Pancreas (tissue), 10 donors: ENCODE measurements at regions not wholly inside any gene's neighbourhood (a gene's known extent, or its start where the extent isn't known, plus 50 kb on each side); places are given as distances from the start of the nearest gene placed in this dataset.
"Not testable (repeated sequence)": the region's sequence is repeated elsewhere in the genome, so short reads cannot be mapped to it uniquely, and the experiment has no call there.

Source experiments
- ATAC-seq, 4 donors: fragments of 200-7000 bp; cut with Tn5 transposase; one replicate each; pipeline versions ENCODE4 v1.8.0 to v1.9.1; 2020; ENCODE audit warnings: mild to moderate bottlenecking in 4 of 4, moderate library complexity in 4 of 4
- DNase-seq, 6 donors: peaks; one replicate each; pipeline ENCODE4 v3.0.0-alpha.2; 2020
- FAIRE-seq: peaks from 2 replicates; lab custom pipeline; 2012; peaks lifted over from hg19 to GRCh38; lab: Jason Lieb, UNC
- H3K27ac ChIP-seq, 4 donors: fragments of 200-600 bp; sonication (generic); 1 replicate in 3 of 4; 2 replicates in 1 of 4; pipeline versions ENCODE4 v1.5.0 to v1.8.0; 2020
- H3K27me3 ChIP-seq, 4 donors: fragments of 200-600 bp; one replicate each; pipeline ENCODE4 v1.8.0; 2021
- H3K36me3 ChIP-seq, 3 donors: fragments of 200-600 bp; sonication (generic) in 1 of 3; one replicate each; pipeline versions ENCODE4 v1.5.0 to v1.8.0; 2020 to 2021
- H3K4me1 ChIP-seq, 3 donors: fragments of 200-600 bp; one replicate each; pipeline ENCODE4 v1.8.0; 2021
- H3K4me3 ChIP-seq, 4 donors: fragments of 200-600 bp; sonication (generic) in 2 of 4; one replicate each; pipeline versions ENCODE4 v1.5.0 to v1.8.0; 2020 to 2021
- H3K9me3 ChIP-seq, 4 donors: fragments of 200-600 bp; one replicate each; pipeline ENCODE4 v1.8.0; 2021
- WGBS, 2 donors: extraction: QIAGEN DNeasy Blood & Tissue Kit; methylation state at CpG; one replicate each; pipeline ENCODE4 v1.1.7; 2013; 5-methylcytosine and 5-hydroxymethylcytosine counted together
- intact Hi-C, 3 donors: fragments of 100-400 bp; cut with DNase I; formaldehyde crosslinking; loops; one replicate each; pipeline versions ENCODE4 v1.11.1 to v1.14.2; 2022
- TF ChIP-seq, protein P1 (sequence below), 4 donors: fragments of 200-600 bp; sonication (generic) in 3 of 4; IDR thresholded peaks; one replicate each; pipeline versions ENCODE4 v1.5.0 to v1.8.0; 2021; ENCODE audit warnings: antibody characterized with exemption in 4 of 4
- donor health status: healthy with polysubstance abuse.
- donor health status: DM: no; HTN: no; CAD: no; lungs with moderate emphysema.
- donor health status: DM: no; HTN: no; CAD: no.
- donor health status: control.
- donor health status: control.
- donor health status: Bipolar disorder and iron deficiency.
- donor health status: DM: yes; HTN: yes; CAD: no.
- donor health status: DM: no; HTN: no; CAD: no.
- donor health status: DM: no; HTN: no; CAD: no.
- donor health status: DM: yes; HTN: yes; CAD: no.

DNA sequence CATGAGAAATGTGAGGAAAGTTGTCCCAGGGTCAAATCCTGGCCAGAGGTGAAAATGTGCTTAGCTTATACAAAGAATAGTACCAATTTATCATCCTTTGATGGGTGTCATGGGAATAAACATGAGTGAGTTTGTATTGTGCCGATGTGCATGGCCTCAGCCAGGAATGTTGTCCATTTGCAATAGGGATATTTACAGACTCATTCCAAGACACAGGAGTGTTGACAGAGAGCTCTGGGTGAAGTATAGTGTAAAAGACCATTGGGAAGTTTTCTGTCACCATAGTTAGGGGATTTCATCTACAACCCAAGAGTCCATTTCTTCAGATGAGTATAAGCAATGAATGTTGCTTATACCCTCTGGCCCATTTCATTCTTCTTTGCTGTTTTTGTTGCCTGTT, 160.1 kb downstream of the DMAC1 start:
- FAIRE-seq (no peak), ATAC-seq (no peak), DNase-seq (no peak)
- intact Hi-C loops: no loop called here
- Histone ChIP-seq H3K27me3 (no peaks in the 10 kb centered on the region), H3K36me3 (no peaks in the 10 kb centered on the region), H3K4me1 (no peaks in the 10 kb centered on the region), H3K4me3 (no peak overlapping the region), H3K9me3 (no peaks in the 10 kb centered on the region), H3K27ac (no peak overlapping the region)
- WGBS, 2 donors: 26 to 31% methylated on average over 1 of the region's 1 CpG
- TF ChIP-seq, protein P1, sequence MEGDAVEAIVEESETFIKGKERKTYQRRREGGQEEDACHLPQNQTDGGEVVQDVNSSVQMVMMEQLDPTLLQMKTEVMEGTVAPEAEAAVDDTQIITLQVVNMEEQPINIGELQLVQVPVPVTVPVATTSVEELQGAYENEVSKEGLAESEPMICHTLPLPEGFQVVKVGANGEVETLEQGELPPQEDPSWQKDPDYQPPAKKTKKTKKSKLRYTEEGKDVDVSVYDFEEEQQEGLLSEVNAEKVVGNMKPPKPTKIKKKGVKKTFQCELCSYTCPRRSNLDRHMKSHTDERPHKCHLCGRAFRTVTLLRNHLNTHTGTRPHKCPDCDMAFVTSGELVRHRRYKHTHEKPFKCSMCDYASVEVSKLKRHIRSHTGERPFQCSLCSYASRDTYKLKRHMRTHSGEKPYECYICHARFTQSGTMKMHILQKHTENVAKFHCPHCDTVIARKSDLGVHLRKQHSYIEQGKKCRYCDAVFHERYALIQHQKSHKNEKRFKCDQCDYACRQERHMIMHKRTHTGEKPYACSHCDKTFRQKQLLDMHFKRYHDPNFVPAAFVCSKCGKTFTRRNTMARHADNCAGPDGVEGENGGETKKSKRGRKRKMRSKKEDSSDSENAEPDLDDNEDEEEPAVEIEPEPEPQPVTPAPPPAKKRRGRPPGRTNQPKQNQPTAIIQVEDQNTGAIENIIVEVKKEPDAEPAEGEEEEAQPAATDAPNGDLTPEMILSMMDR (IDR thresholded peaks at IDR 0.05): no peak

DNA sequence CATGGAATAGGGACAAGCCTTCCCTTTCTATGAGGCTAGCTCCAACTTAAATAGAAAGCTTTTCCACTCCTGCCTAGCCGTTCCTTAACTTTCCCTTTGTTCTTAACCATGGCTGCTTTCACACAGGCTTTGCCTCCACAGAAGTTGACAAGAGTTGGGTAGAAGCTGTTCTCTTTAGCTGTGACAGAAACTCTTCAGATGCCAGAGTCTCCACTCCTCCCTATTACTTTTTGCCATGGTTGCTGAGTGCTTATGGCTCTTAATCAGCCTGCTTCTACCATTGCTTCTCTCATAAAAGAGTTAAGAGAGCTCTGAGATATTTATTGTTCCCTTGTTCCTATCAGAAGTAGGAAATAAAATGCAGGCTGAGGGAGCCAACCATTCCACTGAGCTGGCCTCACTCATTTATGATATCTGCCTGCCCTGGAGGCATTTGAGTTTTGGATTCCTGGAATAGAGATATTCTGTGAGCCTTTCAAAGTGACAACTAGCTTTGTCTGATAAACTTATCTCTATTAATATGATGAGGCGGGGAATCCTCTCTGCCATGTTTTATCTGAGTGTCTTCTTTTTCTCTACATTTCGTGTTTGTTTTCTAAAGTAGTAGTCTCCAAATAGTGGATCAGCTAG, 162.6 kb downstream of the DMAC1 start:
- 68 to 71% methylated on average over 3 of the region's 3 CpGs for WGBS, 2 donors

DNA sequence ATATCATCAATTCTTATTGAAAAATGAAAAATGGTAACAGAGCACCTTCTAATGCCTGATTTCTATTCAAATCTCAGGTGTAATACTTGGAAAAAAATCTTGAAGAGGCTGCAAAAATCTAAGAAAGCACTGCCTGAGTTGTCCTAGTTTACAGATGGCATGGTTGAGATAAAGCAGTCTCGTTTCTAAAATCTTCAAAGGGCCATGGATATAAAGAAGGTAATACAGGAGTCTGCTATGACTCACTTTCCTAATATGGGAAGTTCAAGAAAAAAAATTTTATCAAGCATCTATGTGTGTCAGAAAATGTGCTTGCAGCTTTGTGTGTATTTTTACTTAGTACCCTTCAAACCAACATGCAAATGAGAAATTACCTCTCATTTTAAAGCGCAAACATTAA, 163.3 kb downstream of the DMAC1 start:
- Histone ChIP-seq H3K4me1 (no peaks in the 10 kb centered on the region), H3K4me3 (no peak overlapping the region), H3K27ac (no peak overlapping the region), H3K36me3 (no peaks in the 10 kb centered on the region), H3K9me3 (no peaks in the 10 kb centered on the region), H3K27me3 (no peaks in the 10 kb centered on the region)
- DNase-seq: no peak
- no peak for FAIRE-seq
- no peak for ATAC-seq
- intact Hi-C loops: no loop called here
- TF ChIP-seq, protein P1 (IDR thresholded peaks at IDR 0.05): no peak
- 67 to 68% methylated on average over 2 of the region's 2 CpGs for WGBS, 2 donors

More for the DNA sequence above, 162.6 kb downstream of the DMAC1 start:
- Histone ChIP-seq H3K27me3 (no peaks in the 10 kb centered on the region), H3K36me3 (no peaks in the 10 kb centered on the region), H3K4me1 (no peaks in the 10 kb centered on the region), H3K9me3 (no peaks in the 10 kb centered on the region), H3K4me3 (no peak overlapping the region), H3K27ac (no peak overlapping the region)
- FAIRE-seq (no peak), DNase-seq (no peak), ATAC-seq (no peak)
- TF ChIP-seq, protein P1 (IDR thresholded peaks at IDR 0.05): no peak
- intact Hi-C loops: no loop called here

DNA sequence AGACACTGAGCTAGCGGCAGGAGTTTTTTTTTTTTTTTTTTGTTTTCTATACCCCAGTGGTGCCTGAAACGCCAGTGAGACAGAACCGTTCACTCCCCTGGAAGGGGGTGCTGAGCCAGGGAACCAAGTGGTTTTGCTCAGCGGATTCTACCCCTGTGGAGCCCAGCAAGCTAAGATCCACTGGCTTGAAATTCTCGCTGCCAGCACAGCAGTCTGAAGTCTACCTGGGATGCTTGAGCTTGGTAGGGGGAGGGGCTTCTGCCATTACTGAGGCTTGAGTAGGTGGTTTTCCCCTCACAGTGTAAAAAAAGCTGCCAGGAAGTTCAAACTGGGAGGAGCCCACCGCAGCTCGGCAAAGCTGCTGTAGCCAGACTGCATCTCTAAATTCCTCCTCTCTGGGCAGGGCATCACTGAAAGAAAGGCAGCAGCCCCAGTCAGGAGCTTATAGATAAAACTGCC, 173.0 kb downstream of the DMAC1 start:
- H3K36me3 ChIP-seq, DNase-seq, H3K4me1 ChIP-seq, H3K9me3 ChIP-seq, ATAC-seq, intact Hi-C loops, FAIRE-seq, H3K27ac ChIP-seq, H3K27me3 ChIP-seq, H3K4me3 ChIP-seq: not testable (repeated sequence)
- WGBS, 2 donors: 36 to 40% methylated on average over 7 of the region's 7 CpGs

DNA sequence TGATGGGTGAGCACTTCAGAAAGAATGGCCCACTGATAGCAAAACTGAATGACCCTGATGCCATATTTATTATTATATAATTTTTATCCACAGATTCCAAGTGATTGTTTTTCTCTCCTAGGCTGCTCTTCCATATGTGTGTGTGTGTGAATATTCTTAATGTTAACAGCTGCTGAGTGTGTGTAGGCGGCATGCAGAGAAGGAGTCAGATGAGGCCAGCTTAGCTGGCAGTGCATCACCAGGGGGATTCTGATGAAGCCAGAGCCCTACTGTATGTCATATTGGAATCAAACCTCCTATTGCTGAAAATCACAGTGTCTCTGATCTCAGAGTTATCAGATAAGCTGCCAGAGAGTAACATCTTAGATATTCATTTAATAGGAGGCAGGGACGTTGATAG, 177.1 kb downstream of the DMAC1 start:
- WGBS, 2 donors: 15 to 32% methylated on average over 2 of the region's 2 CpGs
- FAIRE-seq (no peak), DNase-seq (no peak), ATAC-seq (no peak)
- no peak overlapping the region for H3K4me3 ChIP-seq
- intact Hi-C loops: no loop called here
- H3K27ac ChIP-seq: no peak overlapping the region
- TF ChIP-seq, protein P1 (IDR thresholded peaks at IDR 0.05): no peak
- no peaks in the 10 kb centered on the region for H3K4me1 ChIP-seq
- no peaks in the 10 kb centered on the region for H3K36me3 ChIP-seq
- H3K9me3 ChIP-seq: no peaks in the 10 kb centered on the region
- H3K27me3 ChIP-seq: no peaks in the 10 kb centered on the region
